H7 (cell line): ENCODE measurements at regions not wholly inside any gene's neighbourhood (a gene's known extent, or its start where the extent isn't known, plus 50 kb on each side); places are given as distances from the start of the nearest gene placed in this dataset.

Experiments
- DNase-seq: peaks from one replicate; pipeline ENCODE4 v3.0.0; 2012
- H3K27me3 ChIP-seq: 2 replicates; pipeline ENCODE4 v1.6.0; 2011; ENCODE audit warnings: mild to moderate bottlenecking, low read length; ENCODE audit not compliant: control insufficient read depth, insufficient read depth
- H3K36me3 ChIP-seq: replicated peaks from 2 replicates; pipeline ENCODE4 v1.5.1; 2011; ENCODE audit warnings: low read length; ENCODE audit not compliant: control insufficient read depth, insufficient read depth
- H3K4me3 ChIP-seq: 2 replicates; pipeline ENCODE4 v1.5.1; 2011; ENCODE audit warnings: low read depth, mild to moderate bottlenecking, control low read depth, low read length, moderate library complexity; ENCODE audit not compliant: insufficient read depth

- Histone ChIP-seq H3K4me3 (no peak overlapping the region), H3K27me3 (no peaks in the 10 kb centered on the region), H3K36me3 (no peaks in the 10 kb centered on the region)
- DNase-seq, result no peak
Measured at GRCh38 chr3:30098653-30099455, 507.5 kb upstream of the TGFBR2 start.

GRCh38 chr3:30102356-30102755 is 504.0 kb upstream of the TGFBR2 start:
- no peak for DNase-seq
- Histone ChIP-seq H3K27me3 (no peaks in the 10 kb centered on the region), H3K4me3 (no peak overlapping the region), H3K36me3 (no peaks in the 10 kb centered on the region)

GRCh38 chr3:30103186-30103585 is 503.2 kb upstream of the TGFBR2 start:
- Histone ChIP-seq H3K36me3 (no peaks in the 10 kb centered on the region), H3K4me3 (no peak overlapping the region), H3K27me3 (no peaks in the 10 kb centered on the region)
- no peak for DNase-seq

GRCh38 chr3:30107531-30107930 is 498.9 kb upstream of the TGFBR2 start:
- no peaks in the 10 kb centered on the region for H3K27me3 ChIP-seq
- H3K4me3 ChIP-seq, result no peak overlapping the region
- DNase-seq, result no peak
- H3K36me3 ChIP-seq, result no peaks in the 10 kb centered on the region

GRCh38 chr3:30112411-30112810 is 494.0 kb upstream of the TGFBR2 start:
- Histone ChIP-seq H3K27me3 (no peaks in the 10 kb centered on the region), H3K36me3 (no peaks in the 10 kb centered on the region), H3K4me3 (no peak overlapping the region)
- DNase-seq, result no peak

GRCh38 chr3:30112902-30113484 is 493.4 kb upstream of the TGFBR2 start:
- no peak for DNase-seq
- no peak overlapping the region for H3K4me3 ChIP-seq
- no peaks in the 10 kb centered on the region for H3K27me3 ChIP-seq
- H3K36me3 ChIP-seq, result no peaks in the 10 kb centered on the region

GRCh38 chr3:30113906-30114305 is 492.5 kb upstream of the TGFBR2 start:
- Histone ChIP-seq H3K27me3 (no peaks in the 10 kb centered on the region), H3K4me3 (no peak overlapping the region), H3K36me3 (no peaks in the 10 kb centered on the region)
- no peak for DNase-seq

GRCh38 chr3:30114918-30115317 is 491.5 kb upstream of the TGFBR2 start:
- no peak overlapping the region for H3K4me3 ChIP-seq
- H3K36me3 ChIP-seq, result no peaks in the 10 kb centered on the region
- H3K27me3 ChIP-seq, result no peaks in the 10 kb centered on the region
- DNase-seq, result no peak

- H3K36me3 ChIP-seq, result no peaks in the 10 kb centered on the region
- H3K4me3 ChIP-seq, result no peak overlapping the region
- no peaks in the 10 kb centered on the region for H3K27me3 ChIP-seq
- no peak for DNase-seq
Measured at GRCh38 chr3:30122359-30122758, 484.0 kb upstream of the TGFBR2 start.

GRCh38 chr3:30123224-30123623 is 483.2 kb upstream of the TGFBR2 start:
- no peak overlapping the region for H3K4me3 ChIP-seq
- H3K27me3 ChIP-seq, result no peaks in the 10 kb centered on the region
- no peak for DNase-seq
- no peaks in the 10 kb centered on the region for H3K36me3 ChIP-seq

GRCh38 chr3:30123755-30124154 is 482.6 kb upstream of the TGFBR2 start:
- H3K36me3 ChIP-seq, result no peaks in the 10 kb centered on the region
- no peak overlapping the region for H3K4me3 ChIP-seq
- no peak for DNase-seq
- no peaks in the 10 kb centered on the region for H3K27me3 ChIP-seq

GRCh38 chr3:30124435-30125370 is 481.7 kb upstream of the TGFBR2 start:
- H3K36me3 ChIP-seq, result no peaks in the 10 kb centered on the region
- H3K4me3 ChIP-seq, result no peak overlapping the region
- DNase-seq, result no peak
- H3K27me3 ChIP-seq, result no peaks in the 10 kb centered on the region

GRCh38 chr3:30129765-30130164 is 476.6 kb upstream of the TGFBR2 start:
- Histone ChIP-seq H3K36me3 (no peaks in the 10 kb centered on the region), H3K4me3 (no peak overlapping the region), H3K27me3 (no peaks in the 10 kb centered on the region)
- DNase-seq, result no peak

- H3K27me3 ChIP-seq, result no peaks in the 10 kb centered on the region
- H3K36me3 ChIP-seq, result no peaks in the 10 kb centered on the region
- DNase-seq, result no peak
- H3K4me3 ChIP-seq, result no peak overlapping the region
Measured at GRCh38 chr3:30130391-30130790, 476.0 kb upstream of the TGFBR2 start.

- DNase-seq, result no peak
- no peak overlapping the region for H3K4me3 ChIP-seq
- no peaks in the 10 kb centered on the region for H3K27me3 ChIP-seq
- no peaks in the 10 kb centered on the region for H3K36me3 ChIP-seq
Measured at GRCh38 chr3:30131191-30131590, 475.2 kb upstream of the TGFBR2 start.
